GM12874 (cell line): ENCODE measurements at regions not wholly inside any gene's neighbourhood (a gene's known extent, or its start where the extent isn't known, plus 50 kb on each side); places are given as distances from the start of the nearest gene placed in this dataset.

Experiments used
- TF ChIP-seq, protein P1 (sequence below): IDR thresholded peaks from 2 replicates; pipeline ENCODE4 v1.5.1; 2011; ENCODE audit warnings: low read depth, mild to moderate bottlenecking, control low read depth, low read length, moderate library complexity; ENCODE audit not compliant: insufficient read depth

DNA sequence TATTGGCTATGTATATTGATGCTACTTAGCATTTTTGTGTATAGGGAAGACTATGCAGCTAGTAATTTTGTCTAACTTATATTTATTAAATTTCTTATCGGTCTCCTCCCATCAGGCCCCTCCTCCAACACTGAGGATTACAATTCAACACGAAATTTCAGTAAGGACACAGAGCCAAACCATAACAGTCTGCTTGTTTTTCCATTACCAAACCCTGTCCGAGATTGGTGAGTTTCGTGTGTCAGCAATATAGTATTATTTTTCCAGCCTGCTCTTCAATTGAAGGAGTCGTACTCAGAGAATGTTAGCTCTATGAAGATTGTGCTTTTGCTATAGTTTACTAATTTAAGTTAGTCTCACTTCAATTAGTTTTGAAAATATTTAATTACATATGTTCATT, 1495.3 kb downstream of the MRPL39 start:
- TF ChIP-seq, protein P1, sequence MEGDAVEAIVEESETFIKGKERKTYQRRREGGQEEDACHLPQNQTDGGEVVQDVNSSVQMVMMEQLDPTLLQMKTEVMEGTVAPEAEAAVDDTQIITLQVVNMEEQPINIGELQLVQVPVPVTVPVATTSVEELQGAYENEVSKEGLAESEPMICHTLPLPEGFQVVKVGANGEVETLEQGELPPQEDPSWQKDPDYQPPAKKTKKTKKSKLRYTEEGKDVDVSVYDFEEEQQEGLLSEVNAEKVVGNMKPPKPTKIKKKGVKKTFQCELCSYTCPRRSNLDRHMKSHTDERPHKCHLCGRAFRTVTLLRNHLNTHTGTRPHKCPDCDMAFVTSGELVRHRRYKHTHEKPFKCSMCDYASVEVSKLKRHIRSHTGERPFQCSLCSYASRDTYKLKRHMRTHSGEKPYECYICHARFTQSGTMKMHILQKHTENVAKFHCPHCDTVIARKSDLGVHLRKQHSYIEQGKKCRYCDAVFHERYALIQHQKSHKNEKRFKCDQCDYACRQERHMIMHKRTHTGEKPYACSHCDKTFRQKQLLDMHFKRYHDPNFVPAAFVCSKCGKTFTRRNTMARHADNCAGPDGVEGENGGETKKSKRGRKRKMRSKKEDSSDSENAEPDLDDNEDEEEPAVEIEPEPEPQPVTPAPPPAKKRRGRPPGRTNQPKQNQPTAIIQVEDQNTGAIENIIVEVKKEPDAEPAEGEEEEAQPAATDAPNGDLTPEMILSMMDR = no peak

DNA sequence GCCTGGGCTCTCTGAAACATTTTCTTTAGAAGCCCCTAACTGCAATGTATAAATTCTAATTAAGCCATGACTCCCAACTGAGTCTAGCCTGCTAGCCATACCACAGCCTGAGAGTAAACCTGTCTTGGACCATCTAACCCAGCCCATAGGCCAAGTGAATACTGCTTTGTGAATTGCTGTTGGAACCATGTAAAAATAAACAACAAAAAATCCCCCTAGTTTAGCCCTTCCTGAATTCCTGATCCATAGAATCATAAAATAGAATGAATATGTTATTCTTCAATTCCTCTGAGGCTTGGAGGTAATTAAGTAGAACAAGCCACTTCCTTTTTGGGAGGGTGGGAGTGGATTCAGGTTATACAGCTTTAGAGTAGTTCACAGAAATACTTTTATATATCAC, 1496.4 kb downstream of the MRPL39 start:
- TF ChIP-seq, protein P1 = no peak

DNA sequence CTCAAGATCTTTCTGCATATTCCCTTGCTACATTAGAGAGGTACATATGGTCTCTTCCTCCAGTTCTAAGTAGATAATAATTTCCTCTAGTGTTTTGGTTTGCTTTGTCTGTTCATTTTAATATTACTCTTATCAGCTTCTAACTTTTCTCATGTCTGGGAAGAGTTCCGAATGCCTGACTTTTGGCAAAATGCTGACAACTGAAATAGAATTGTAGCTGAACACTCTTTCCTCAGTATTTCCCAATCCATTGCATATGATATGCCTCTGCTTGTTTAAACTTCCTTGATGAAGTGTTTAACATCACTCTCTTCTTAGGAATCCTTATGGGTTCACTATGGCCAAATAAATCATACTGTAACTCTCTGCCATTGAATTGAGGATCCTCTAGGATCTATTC, 1510.1 kb downstream of the MRPL39 start:
- TF ChIP-seq, protein P1 = no peak

DNA sequence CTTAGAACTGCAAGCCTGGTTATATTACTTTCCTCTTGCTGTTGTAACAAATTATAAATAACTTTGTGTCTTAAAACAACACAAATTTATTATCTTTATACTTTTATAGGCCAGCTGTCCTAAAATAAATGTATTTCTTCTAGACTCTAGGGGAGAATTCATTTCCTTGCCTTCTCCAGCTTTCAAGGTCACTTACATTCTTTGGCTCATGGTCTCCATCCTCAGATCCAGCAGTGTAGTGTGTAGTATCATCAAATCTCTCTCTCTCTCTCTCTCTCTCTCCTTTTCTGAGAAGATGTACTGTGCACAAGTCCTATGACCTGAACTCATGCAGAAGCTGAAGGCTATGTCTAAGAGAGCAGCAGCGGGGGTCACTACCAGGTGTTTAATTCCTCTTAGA, 1510.6 kb downstream of the MRPL39 start:
- TF ChIP-seq, protein P1 = no peak

DNA sequence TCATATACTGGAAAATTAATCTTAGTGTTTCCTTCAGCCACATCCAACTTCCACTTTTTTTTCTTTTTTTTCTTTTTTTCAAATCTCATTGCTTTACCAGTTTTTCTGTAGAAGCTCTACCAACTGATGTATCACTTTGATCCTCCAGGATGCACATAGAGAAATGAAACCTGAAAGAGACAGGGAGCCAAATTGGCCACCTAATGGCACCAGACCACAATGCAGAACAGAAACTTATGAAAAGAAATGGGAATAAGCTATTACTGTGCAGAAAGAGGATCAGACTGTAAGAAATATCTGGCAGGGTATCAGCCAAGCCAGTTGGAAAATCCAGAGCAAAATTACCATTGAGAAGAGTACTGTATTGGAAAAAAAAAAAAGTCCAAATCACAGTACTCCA, 1514.2 kb downstream of the MRPL39 start:
- TF ChIP-seq, protein P1 = no peak

DNA sequence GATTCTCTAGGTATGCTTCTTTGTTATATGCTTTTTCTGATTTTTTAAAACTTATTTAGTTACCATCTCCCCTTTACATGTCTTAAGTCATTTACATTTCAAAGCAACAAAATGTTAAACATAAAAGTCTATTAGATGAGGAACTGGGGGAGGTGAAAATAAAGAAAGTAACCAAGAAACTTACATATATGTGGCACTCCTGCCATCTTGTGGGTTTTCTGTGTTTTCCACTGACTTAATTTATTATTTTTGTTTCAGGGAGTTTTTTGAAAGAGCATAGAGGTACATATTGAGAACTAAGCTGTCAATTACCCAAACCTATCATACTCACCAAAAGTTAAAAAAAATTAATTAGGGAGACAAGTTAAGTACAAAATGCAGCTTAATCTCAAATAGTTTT, 1531.1 kb downstream of the MRPL39 start:
- TF ChIP-seq, protein P1 = no peak

DNA sequence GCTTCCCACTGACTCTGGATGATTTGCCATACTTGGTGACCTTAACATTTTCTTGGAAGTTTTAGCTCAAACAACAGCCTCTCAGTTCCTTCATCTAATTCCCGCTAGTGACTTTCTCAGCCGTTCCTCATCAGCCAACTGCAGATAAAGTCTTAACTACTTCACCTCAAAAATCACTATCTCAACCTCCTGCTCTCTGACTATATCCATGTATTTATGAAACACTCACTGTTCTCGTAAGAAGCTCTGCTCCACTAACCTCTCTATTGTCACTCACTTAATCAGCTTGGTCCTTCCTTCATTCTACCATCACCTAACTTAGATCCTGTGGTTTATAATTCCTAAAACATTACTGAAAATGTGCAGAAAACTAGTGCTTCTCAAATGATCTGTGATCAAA, 1551.6 kb downstream of the MRPL39 start:
- TF ChIP-seq, protein P1 = no peak

DNA sequence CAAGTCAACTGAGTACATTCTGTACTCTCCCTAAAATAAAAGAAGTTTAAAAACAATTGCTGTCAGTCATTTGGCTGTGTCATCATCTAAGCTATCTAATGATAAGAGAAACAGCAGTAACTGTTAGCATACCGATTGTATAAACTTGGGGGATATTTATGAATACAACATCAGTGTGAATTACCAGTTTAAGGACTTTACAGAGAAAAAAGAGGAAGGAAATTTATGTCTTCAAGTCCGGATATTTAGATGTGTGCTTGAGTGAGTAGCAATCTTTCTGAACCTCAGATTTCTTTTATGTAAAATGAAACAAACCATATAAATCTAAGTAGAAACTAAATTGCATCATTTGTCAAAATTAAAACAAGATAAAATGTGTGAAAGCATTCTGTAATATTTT, 1557.0 kb downstream of the MRPL39 start:
- TF ChIP-seq, protein P1 = no peak
